Sigmoid colon (tissue), 6 donors: ENCODE measurements at regions not wholly inside any gene's neighbourhood (a gene's known extent, or its start where the extent isn't known, plus 50 kb on each side); places are given as distances from the start of the nearest gene placed in this dataset.
A peak's percentile ranks its signal among the peaks of the same experiment; 100 is the strongest.

Source experiments
- DNase-seq: peaks from one replicate; pipeline ENCODE4 v3.0.0-alpha.2; 2019
- H3K27ac ChIP-seq, 4 donors: fragments of 200-600 bp; sonication (generic); one replicate each; pipeline ENCODE4 v1.5.1; 2016 to 2019; ENCODE audit warnings: mild to moderate bottlenecking in 1 of 4
- H3K27me3 ChIP-seq, 3 donors: fragments of 200-600 bp; sonication (generic); one replicate each; pipeline ENCODE4 v1.5.1; 2019; ENCODE audit warnings: mild to moderate bottlenecking in 1 of 3
- H3K36me3 ChIP-seq, 4 donors: fragments of 200-600 bp; sonication (generic); one replicate each; pipeline ENCODE4 v1.5.1; 2016 to 2019
- H3K4me1 ChIP-seq, 4 donors: fragments of 200-600 bp; sonication (generic); one replicate each; pipeline ENCODE4 v1.5.1; 2017 to 2019
- H3K4me3 ChIP-seq, 4 donors: fragments of 200-600 bp; sonication (generic); one replicate each; pipeline ENCODE4 v1.5.1; 2017 to 2019; ENCODE audit warnings: mild to moderate bottlenecking in 2 of 4, moderate library complexity in 1 of 4
- H3K9me3 ChIP-seq, 4 donors: fragments of 200-600 bp in 3 of 4; sonication (generic) in 3 of 4; one replicate each; pipeline versions ENCODE4 v1.5.1 to v1.6.1; 2013 to 2019
- EP300 ChIP-seq, 4 donors: sonication (generic); formaldehyde crosslinking; IDR thresholded peaks; one replicate each; pipeline ENCODE4 v1.6.1; 2017; ENCODE audit warnings: antibody characterized with exemption in 4 of 4
- POLR2A ChIP-seq, 2 donors: fragments of 450-650 bp; IDR thresholded peaks; one replicate each; pipeline ENCODE4 v1.6.1; 2016; ENCODE audit warnings: antibody characterized with exemption in 2 of 2, mild to moderate bottlenecking in 2 of 2, moderate library complexity in 2 of 2
- POLR2AphosphoS5 ChIP-seq, 4 donors: sonication (generic); formaldehyde crosslinking; IDR thresholded peaks; one replicate each; pipeline ENCODE4 v1.6.1; 2017; ENCODE audit warnings: antibody characterized with exemption in 4 of 4
- WGBS, 2 donors: extraction: QIAGEN DNeasy Blood & Tissue Kit; methylation state at CpG; one replicate each; pipeline ENCODE4 v1.1.7; 2013; 5-methylcytosine and 5-hydroxymethylcytosine counted together
- intact Hi-C: fragments of 100-400 bp; cut with DNase I; formaldehyde crosslinking; loops from one replicate; pipeline ENCODE4 v1.15.1; 2023
- TF ChIP-seq, protein P1 (sequence below), 4 experiments: fragments of 450-650 bp in 3 of 4; fragments of 200-600 bp in 1 of 4; IDR thresholded peaks; one replicate each; pipeline ENCODE4 v1.5.1; 2016 to 2019; ENCODE audit warnings: antibody characterized with exemption in 4 of 4, mild to moderate bottlenecking in 3 of 4, moderate library complexity in 2 of 4
- donor health status: healthy with polysubstance abuse.
- donor health status: healthy.

DNA sequence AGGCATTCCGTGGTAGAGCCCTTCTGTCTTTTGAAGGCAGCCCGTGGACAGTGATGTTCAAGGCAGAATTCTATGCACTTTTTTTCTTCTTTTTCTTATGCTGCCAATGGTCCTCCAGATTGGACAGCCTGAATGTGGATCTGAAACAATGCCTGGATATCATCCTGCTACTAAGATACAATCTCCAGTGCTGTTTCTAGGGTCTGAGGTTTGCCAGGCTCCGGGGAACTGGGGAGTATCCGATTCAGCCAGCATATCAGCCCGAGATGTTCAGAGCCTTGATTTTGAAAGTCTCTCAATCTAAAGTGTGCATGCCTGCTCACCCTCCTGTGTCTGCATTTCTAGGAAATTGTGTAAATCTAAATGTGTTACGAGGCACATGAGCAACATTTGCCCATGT is 103.8 kb upstream of the WWC1 start:
- intact Hi-C loops: no loop called here
- Histone ChIP-seq H3K9me3 (no peaks in the 10 kb centered on the region), H3K36me3 (no peaks in the 10 kb centered on the region), H3K27me3 (no peaks in the 10 kb centered on the region), H3K27ac (no peak overlapping the region), H3K4me3 (no peak overlapping the region), H3K4me1 (peaks cover 0 to 17% (median 5%) of the 10 kb centered on the region in 4 donors)
- DNase-seq: no peak
- 87 to 90% methylated on average over 6 of the region's 6 CpGs for WGBS, 2 donors
- TF ChIP-seq, protein P1, sequence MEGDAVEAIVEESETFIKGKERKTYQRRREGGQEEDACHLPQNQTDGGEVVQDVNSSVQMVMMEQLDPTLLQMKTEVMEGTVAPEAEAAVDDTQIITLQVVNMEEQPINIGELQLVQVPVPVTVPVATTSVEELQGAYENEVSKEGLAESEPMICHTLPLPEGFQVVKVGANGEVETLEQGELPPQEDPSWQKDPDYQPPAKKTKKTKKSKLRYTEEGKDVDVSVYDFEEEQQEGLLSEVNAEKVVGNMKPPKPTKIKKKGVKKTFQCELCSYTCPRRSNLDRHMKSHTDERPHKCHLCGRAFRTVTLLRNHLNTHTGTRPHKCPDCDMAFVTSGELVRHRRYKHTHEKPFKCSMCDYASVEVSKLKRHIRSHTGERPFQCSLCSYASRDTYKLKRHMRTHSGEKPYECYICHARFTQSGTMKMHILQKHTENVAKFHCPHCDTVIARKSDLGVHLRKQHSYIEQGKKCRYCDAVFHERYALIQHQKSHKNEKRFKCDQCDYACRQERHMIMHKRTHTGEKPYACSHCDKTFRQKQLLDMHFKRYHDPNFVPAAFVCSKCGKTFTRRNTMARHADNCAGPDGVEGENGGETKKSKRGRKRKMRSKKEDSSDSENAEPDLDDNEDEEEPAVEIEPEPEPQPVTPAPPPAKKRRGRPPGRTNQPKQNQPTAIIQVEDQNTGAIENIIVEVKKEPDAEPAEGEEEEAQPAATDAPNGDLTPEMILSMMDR (IDR thresholded peaks at IDR 0.05): no peak
- TF ChIP-seq POLR2AphosphoS5 (IDR thresholded peaks at IDR 0.05): peak in 2 of 4 donors; percentile 70 to 77
- no peak for TF ChIP-seq POLR2A (IDR thresholded peaks at IDR 0.05)
- TF ChIP-seq EP300 (IDR thresholded peaks at IDR 0.05): no peak

DNA sequence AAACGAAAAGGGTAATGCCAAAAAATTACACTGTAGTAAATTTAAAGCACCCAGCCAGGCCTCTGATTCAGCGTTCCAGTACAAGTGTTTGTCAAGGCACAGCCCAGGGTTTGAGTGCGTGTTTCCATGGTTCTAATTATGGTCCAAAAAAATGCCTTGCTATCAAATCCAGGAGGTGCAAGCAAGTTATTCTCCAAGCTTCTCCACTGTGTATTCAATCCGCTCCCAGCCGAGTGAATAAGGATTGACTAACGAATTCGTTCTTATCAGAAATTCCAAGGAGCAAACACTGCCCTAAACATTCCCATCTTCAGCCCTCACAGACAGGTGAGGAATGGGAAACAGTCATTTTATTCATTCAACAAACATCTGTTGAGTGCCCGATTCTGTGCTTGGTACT is 103.3 kb upstream of the WWC1 start:
- intact Hi-C loops: no loop called here
- Histone ChIP-seq H3K9me3 (no peaks in the 10 kb centered on the region), H3K36me3 (no peaks in the 10 kb centered on the region), H3K4me3 (no peak overlapping the region), H3K27ac (no peak overlapping the region), H3K4me1 (peaks cover 0 to 17% (median 7%) of the 10 kb centered on the region in 4 donors), H3K27me3 (no peaks in the 10 kb centered on the region)
- 93 to 94% methylated on average over 8 of the region's 8 CpGs for WGBS, 2 donors
- DNase-seq: no peak
- TF ChIP-seq POLR2A (IDR thresholded peaks at IDR 0.05) (no peak), EP300 (IDR thresholded peaks at IDR 0.05) (no peak), POLR2AphosphoS5 (IDR thresholded peaks at IDR 0.05) (no peak)
- TF ChIP-seq, protein P1 (IDR thresholded peaks at IDR 0.05): no peak

DNA sequence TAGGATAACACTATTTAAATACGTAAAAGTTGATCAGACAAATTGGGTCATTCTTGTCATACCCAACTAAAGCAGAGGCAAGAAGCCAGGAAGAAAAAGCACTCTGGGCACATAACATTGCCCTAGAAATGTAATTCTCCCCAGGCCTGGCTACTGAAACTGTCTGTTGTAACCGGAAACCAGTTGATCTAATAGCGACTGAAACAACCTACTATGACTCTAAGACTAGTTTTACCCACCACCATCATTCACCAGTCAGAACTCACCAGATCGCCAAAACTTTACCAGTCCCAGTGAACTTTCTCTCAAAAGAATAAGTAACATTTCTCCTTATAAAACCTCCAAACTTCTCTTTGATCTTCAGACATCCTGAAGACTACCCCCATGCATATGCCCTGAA is 99.3 kb upstream of the WWC1 start:
- Histone ChIP-seq H3K27me3 (no peaks in the 10 kb centered on the region), H3K36me3 (no peaks in the 10 kb centered on the region), H3K9me3 (no peaks in the 10 kb centered on the region), H3K4me1 (peaks cover 0 to 17% (median 14%) of the 10 kb centered on the region in 4 donors), H3K4me3 (no peak overlapping the region), H3K27ac (no peak overlapping the region)
- TF ChIP-seq POLR2AphosphoS5 (IDR thresholded peaks at IDR 0.05) (no peak), POLR2A (IDR thresholded peaks at IDR 0.05) (no peak), EP300 (IDR thresholded peaks at IDR 0.05) (no peak)
- TF ChIP-seq, protein P1 (IDR thresholded peaks at IDR 0.05): no peak
- DNase-seq: no peak
- WGBS, 2 donors: 92 to 93% methylated on average over 4 of the region's 4 CpGs
- intact Hi-C loops: no loop called here

DNA sequence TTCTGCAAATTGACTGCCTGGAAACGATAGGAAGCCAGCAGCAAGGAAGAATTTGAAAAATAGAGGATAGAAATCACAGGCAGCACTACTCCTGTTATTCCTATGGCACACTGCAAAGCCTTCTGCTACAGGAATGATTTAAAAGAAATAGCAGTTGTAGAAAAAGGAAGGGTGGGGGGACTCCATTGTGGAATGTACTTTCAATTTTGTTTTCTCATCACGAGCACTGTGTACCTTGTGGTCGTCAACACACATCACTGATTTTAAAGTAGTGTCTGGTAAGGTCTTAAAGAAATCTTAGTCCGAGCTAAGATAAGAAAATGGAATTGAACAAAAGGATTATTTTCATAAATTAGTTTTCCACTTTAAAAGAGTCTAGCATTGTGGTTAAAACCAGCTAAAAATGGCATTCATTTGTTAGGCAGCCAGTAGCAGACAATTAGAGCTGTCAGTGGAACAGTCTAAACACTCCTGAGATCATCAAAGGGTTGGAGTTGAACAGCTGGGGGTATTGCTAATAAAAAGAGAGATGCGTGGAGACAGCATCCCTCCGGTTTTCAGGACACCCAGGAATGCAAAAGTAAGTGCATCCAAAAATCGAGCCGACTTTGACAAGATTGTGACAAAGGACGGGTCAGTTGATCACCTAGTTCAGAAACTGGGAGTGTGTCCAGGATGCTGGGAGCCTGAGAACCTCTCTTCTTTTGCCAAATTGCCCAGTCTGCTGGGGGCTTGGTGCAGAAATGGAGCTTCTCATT is 97.8 kb upstream of the WWC1 start:
- Histone ChIP-seq H3K4me1 (peaks cover 0 to 13% (median 6%) of the 10 kb centered on the region in 4 donors), H3K27ac (no peak overlapping the region), H3K36me3 (no peaks in the 10 kb centered on the region), H3K4me3 (no peak overlapping the region), H3K27me3 (no peaks in the 10 kb centered on the region), H3K9me3 (no peaks in the 10 kb centered on the region)
- no peak for DNase-seq
- TF ChIP-seq POLR2A (IDR thresholded peaks at IDR 0.05) (no peak), EP300 (IDR thresholded peaks at IDR 0.05) (no peak), POLR2AphosphoS5 (IDR thresholded peaks at IDR 0.05) (no peak)
- TF ChIP-seq, protein P1 (IDR thresholded peaks at IDR 0.05): no peak
- WGBS, 2 donors: 62 to 68% methylated on average over 9 of the region's 9 CpGs
- intact Hi-C loops: no loop called here
